ENCODE measurements at regions not wholly inside any gene's neighbourhood (a gene's known extent, or its start where the extent isn't known, plus 50 kb on each side); places are given as distances from the start of the nearest gene placed in this dataset.

DNA sequence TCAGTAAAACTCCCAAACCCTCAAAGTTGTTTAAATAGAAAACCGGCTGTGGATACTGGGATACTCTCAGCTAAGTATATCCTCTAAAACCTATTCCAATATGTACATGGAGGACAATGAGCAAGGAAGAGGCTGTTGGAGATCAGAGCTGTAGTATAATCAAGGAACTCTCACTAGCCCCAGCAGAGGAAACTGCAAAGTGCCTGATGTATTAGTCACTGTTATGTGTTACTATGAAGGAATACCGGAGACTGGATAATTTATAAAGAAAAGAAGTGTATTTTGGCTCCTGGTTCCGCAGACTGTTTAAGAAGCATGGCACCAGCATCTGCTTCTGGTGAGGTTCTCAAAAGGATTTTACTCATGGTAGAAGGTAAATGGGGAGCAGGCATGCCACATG lies 65.6 kb upstream of the RPL10L start:
- H3K27ac Mint-ChIP-seq = no peak overlapping the region
- no peaks in the 10 kb centered on the region for H3K36me3 Mint-ChIP-seq (ENCODE audit: low read depth)
- peaks cover 22% of the 10 kb centered on the region for H3K9me3 Mint-ChIP-seq
- no peaks in the 10 kb centered on the region for H3K4me1 Mint-ChIP-seq (ENCODE audit: low read depth)
- no peaks in the 10 kb centered on the region for H3K27me3 Mint-ChIP-seq (ENCODE audit: insufficient read depth)
- no peak overlapping the region for H3K4me3 Mint-ChIP-seq
- no peak for TF ChIP-seq CTCF (IDR thresholded peaks at IDR 0.05)
- DNase-seq = no peak

Data from HFFc6 (cell line).